Upper lobe of left lung (tissue), 4 donors: ENCODE measurements at regions not wholly inside any gene's neighbourhood (a gene's known extent, or its start where the extent isn't known, plus 50 kb on each side); places are given as distances from the start of the nearest gene placed in this dataset.

Experiments
- CTCF ChIP-seq, 6 experiments: fragments of 450-650 bp in 4 of 6; fragments of 200-600 bp in 2 of 6; sonication (generic) in 2 of 6; IDR thresholded peaks; one replicate each; pipeline ENCODE4 v1.5.1; 2016 to 2019; ENCODE audit warnings: antibody characterized with exemption in 6 of 6
- POLR2A ChIP-seq, 4 donors: fragments of 450-650 bp; IDR thresholded peaks; one replicate each; pipeline ENCODE4 v1.5.1; 2016 to 2017; ENCODE audit warnings: antibody characterized with exemption in 4 of 4, mild to moderate bottlenecking in 2 of 4
- POLR2AphosphoS5 ChIP-seq, 2 donors: sonication (generic); formaldehyde crosslinking; IDR thresholded peaks; one replicate each; pipeline ENCODE4 v1.5.1; 2017; ENCODE audit warnings: antibody characterized with exemption in 2 of 2

- TF ChIP-seq POLR2A (IDR thresholded peaks at IDR 0.05) (no peak), CTCF (IDR thresholded peaks at IDR 0.05) (no peak), POLR2AphosphoS5 (IDR thresholded peaks at IDR 0.05) (no peak)
These were observed 105.4 kb upstream of the CAV2 start for GRCh38 chr7:116394106-116394505.
